ENCODE measurements at regions not wholly inside any gene's neighbourhood (a gene's known extent, or its start where the extent isn't known, plus 50 kb on each side); places are given as distances from the start of the nearest gene placed in this dataset.

DNA sequence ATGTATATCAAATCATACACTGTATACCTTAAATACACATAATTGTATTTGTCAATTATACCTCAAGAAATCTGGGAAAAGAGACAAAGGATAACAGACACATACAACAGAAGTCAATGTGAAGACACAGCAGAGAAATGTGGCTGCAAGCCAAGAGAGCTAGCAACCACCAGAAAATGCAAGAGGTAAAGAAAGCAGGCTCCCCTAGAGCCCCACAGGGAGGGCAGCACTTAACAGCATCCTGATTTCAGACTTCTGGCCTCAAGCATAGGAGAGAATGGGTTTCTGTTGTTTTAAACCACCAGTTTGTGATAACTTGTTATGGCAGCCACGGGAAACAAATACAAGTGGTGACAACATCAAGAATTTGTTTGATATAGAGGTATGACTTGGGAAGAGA is 1197.2 kb downstream of the SORCS1 start:
- DNase-seq (ENCODE audit: extremely low spot score), result no peak
- TF ChIP-seq SUZ12 (IDR thresholded peaks at IDR 0.05) (no peak), HDGF (IDR thresholded peaks at IDR 0.05; ENCODE audit: borderline replicate concordance) (no peak), NFRKB (IDR thresholded peaks at IDR 0.05) (no peak), CTBP1 (IDR thresholded peaks at IDR 0.05; ENCODE audit: borderline replicate concordance) (no peak), ZNF384 (IDR thresholded peaks at IDR 0.05) (no peak), L3MBTL2 (conservative IDR thresholded peaks at IDR 0.05) (no peak), FOXM1 (IDR thresholded peaks at IDR 0.05; ENCODE audit: borderline replicate concordance) (no peak)
- TF ChIP-seq, protein P1, sequence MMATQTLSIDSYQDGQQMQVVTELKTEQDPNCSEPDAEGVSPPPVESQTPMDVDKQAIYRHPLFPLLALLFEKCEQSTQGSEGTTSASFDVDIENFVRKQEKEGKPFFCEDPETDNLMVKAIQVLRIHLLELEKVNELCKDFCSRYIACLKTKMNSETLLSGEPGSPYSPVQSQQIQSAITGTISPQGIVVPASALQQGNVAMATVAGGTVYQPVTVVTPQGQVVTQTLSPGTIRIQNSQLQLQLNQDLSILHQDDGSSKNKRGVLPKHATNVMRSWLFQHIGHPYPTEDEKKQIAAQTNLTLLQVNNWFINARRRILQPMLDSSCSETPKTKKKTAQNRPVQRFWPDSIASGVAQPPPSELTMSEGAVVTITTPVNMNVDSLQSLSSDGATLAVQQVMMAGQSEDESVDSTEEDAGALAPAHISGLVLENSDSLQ (IDR thresholded peaks at IDR 0.05), result no peak
- CTCF ChIA-PET, result no interaction called here
- POLR2A ChIA-PET, result no interaction called here

DNA sequence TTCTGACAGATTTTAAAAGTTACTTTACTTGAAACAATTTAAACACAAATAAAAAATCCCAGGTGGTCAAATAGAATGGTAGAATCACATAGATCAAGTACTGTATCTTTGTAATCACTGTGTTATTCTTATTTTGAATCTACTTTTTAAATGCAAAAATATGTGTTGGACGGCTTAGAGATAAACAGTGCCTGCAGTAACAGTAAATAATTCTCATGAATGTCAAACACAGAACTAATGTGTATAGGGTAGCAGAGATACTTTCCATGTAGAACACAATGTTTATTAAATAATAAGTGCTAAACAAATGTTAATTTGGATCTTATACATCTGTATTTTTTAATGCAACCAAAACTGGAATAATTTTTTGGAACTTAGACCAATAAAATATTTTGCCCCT is 1199.4 kb downstream of the SORCS1 start:
- no peak for TF ChIP-seq L3MBTL2 (conservative IDR thresholded peaks at IDR 0.05)
- no peak for TF ChIP-seq SUZ12 (IDR thresholded peaks at IDR 0.05)
- DNase-seq (ENCODE audit: extremely low spot score), result no peak
- ChIA-PET CTCF (no interaction called here), POLR2A (no interaction called here)

DNA sequence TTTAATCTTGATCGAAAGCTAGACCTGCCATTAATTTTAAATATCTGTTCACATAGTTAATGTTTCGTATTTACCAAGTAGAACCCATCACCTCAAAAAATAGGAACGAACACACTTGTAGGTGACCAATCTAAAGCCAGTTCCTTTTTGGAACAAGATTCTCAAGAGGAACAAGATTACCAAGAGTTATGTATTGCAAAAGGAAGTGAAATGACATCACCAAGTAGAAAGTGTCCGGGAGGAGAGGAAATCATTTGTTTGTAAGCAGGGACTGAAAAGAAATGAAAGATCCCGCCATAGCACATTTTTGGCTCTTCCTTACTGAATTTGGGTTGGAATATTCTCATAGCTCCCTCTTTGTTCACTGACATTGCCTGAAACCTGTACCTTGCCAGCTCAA is 1200.5 kb downstream of the SORCS1 start:
- CTCF ChIA-PET, result no interaction called here
- POLR2A ChIA-PET, result no interaction called here
- TF ChIP-seq SUZ12 (IDR thresholded peaks at IDR 0.05) (no peak), SP1 (IDR thresholded peaks at IDR 0.05) (no peak), ELF4 (IDR thresholded peaks at IDR 0.05) (no peak), L3MBTL2 (conservative IDR thresholded peaks at IDR 0.05) (no peak), CTBP1 (IDR thresholded peaks at IDR 0.05; ENCODE audit: borderline replicate concordance) (no peak), TARDBP (IDR thresholded peaks at IDR 0.05) (no peak), NFRKB (IDR thresholded peaks at IDR 0.05) (no peak), ZNF384 (IDR thresholded peaks at IDR 0.05) (no peak), FOXK2 (IDR thresholded peaks at IDR 0.05) (no peak), ARNT (IDR thresholded peaks at IDR 0.05) (no peak), BHLHE40 (IDR thresholded peaks at IDR 0.05; ENCODE audit: borderline replicate concordance) (no peak), LEF1 (IDR thresholded peaks at IDR 0.05; ENCODE audit: borderline replicate concordance) (no peak), FOXA1 (IDR thresholded peaks at IDR 0.05) (no peak), HDGF (IDR thresholded peaks at IDR 0.05; ENCODE audit: borderline replicate concordance) (no peak), FOXM1 (IDR thresholded peaks at IDR 0.05; ENCODE audit: borderline replicate concordance) (no peak)
- TF ChIP-seq, protein P1 (IDR thresholded peaks at IDR 0.05), result no peak
- DNase-seq (ENCODE audit: extremely low spot score), result no peak

DNA sequence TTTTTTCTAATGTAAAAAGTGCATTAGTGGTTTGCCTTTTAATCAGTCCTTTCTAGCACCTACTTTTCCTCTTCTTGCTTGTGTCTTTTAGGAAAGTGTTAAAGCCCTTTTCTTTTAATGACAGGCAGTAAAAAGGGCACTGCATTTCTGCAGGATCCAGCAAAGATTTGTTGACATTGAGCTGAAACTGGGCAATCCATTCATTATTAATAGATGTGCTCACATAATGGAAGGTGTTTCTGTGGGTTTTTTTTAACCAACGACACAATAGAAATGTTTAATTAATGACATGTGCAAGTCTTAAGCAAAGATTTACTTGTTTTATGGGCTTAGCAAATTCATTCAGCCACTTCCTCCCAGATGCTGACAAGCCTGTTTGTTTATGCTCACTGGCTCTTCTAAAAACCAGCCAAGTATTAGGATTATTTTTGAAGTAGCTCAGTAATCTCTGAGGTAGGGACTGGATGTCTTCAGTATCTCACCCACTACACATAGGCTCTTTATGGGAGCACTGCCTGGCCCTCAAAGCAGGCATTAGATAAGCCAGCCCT is 1201.1 kb downstream of the SORCS1 start:
- ChIA-PET CTCF (no interaction called here), POLR2A (no interaction called here)
- DNase-seq (ENCODE audit: extremely low spot score), result no peak

DNA sequence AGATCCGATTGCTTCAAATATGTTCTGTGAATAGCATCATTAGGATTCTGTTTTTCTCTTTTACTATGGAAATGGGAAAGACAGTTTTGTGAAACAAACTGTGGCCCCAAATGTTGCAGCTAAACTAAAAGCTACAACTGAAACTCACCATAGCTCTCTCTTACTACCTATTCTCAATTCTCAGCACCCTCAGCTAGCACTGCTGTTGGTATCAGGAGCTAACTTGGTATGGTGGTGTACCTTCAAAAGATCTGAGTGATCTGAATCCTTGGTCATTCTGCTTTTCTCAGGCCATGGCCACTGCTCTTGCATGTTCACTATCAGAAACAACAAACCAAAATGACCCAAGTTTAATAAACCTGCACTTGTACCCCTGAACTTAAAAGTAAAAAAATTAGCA is 1208.0 kb downstream of the SORCS1 start:
- DNase-seq (ENCODE audit: extremely low spot score), result no peak
- POLR2A ChIA-PET, result no interaction called here
- CTCF ChIA-PET, result no interaction called here

More for the DNA sequence above, 1201.1 kb downstream of the SORCS1 start:
- no peak for TF ChIP-seq FOXA1 (IDR thresholded peaks at IDR 0.05)
- no peak for TF ChIP-seq NFRKB (IDR thresholded peaks at IDR 0.05)
- no peak for TF ChIP-seq SUZ12 (IDR thresholded peaks at IDR 0.05)
- TF ChIP-seq L3MBTL2 (conservative IDR thresholded peaks at IDR 0.05), result no peak
- TF ChIP-seq ELF4 (IDR thresholded peaks at IDR 0.05), result no peak
- TF ChIP-seq FOXK2 (IDR thresholded peaks at IDR 0.05), result no peak
- TF ChIP-seq FOXM1 (IDR thresholded peaks at IDR 0.05; ENCODE audit: borderline replicate concordance), result no peak
- TF ChIP-seq, protein P1 (IDR thresholded peaks at IDR 0.05), result no peak
- TF ChIP-seq CTBP1 (IDR thresholded peaks at IDR 0.05; ENCODE audit: borderline replicate concordance), result no peak
- no peak for TF ChIP-seq HDGF (IDR thresholded peaks at IDR 0.05; ENCODE audit: borderline replicate concordance)
- no peak for TF ChIP-seq BHLHE40 (IDR thresholded peaks at IDR 0.05; ENCODE audit: borderline replicate concordance)
- no peak for TF ChIP-seq LEF1 (IDR thresholded peaks at IDR 0.05; ENCODE audit: borderline replicate concordance)
- no peak for TF ChIP-seq SP1 (IDR thresholded peaks at IDR 0.05)
- TF ChIP-seq TARDBP (IDR thresholded peaks at IDR 0.05), result no peak
- TF ChIP-seq ARNT (IDR thresholded peaks at IDR 0.05), result no peak
- no peak for TF ChIP-seq ZNF384 (IDR thresholded peaks at IDR 0.05)

More for the DNA sequence above, 1208.0 kb downstream of the SORCS1 start:
- TF ChIP-seq LEF1 (IDR thresholded peaks at IDR 0.05; ENCODE audit: borderline replicate concordance), result no peak
- TF ChIP-seq, protein P1 (IDR thresholded peaks at IDR 0.05), result no peak
- no peak for TF ChIP-seq SUZ12 (IDR thresholded peaks at IDR 0.05)
- TF ChIP-seq ARNT (IDR thresholded peaks at IDR 0.05), result no peak
- TF ChIP-seq NFRKB (IDR thresholded peaks at IDR 0.05), result no peak
- TF ChIP-seq FOXA1 (IDR thresholded peaks at IDR 0.05), result no peak
- no peak for TF ChIP-seq L3MBTL2 (conservative IDR thresholded peaks at IDR 0.05)
- TF ChIP-seq BHLHE40 (IDR thresholded peaks at IDR 0.05; ENCODE audit: borderline replicate concordance), result no peak
- no peak for TF ChIP-seq ZNF384 (IDR thresholded peaks at IDR 0.05)
- TF ChIP-seq FOXM1 (IDR thresholded peaks at IDR 0.05; ENCODE audit: borderline replicate concordance), result no peak
- no peak for TF ChIP-seq FOXK2 (IDR thresholded peaks at IDR 0.05)
- TF ChIP-seq HDGF (IDR thresholded peaks at IDR 0.05; ENCODE audit: borderline replicate concordance), result no peak
- TF ChIP-seq CTBP1 (IDR thresholded peaks at IDR 0.05; ENCODE audit: borderline replicate concordance), result no peak

All from HEK293T (cell line).